GM23338 (cell line): ENCODE measurements at regions not wholly inside any gene's neighbourhood (a gene's known extent, or its start where the extent isn't known, plus 50 kb on each side); places are given as distances from the start of the nearest gene placed in this dataset.

Experiments
- ATAC-seq: fragments of 200-7000 bp; cut with Tn5 transposase; 3 replicates; pipeline ENCODE4 v1.9.1; 2020
- DNase-seq: peaks from one replicate; pipeline ENCODE4 v3.0.0-alpha.2; 2015; ENCODE audit warnings: low spot score
- H2AFZ ChIP-seq: fragments of 200-600 bp; sonication (generic); 2 replicates; pipeline ENCODE4 v1.8.0; 2016; ENCODE audit warnings: antibody characterized with exemption, mild to moderate bottlenecking, moderate library complexity
- H3F3A ChIP-seq: fragments of 200-600 bp; sonication (generic); replicated peaks from 2 replicates; pipeline ENCODE4 v1.8.0; 2017; ENCODE audit warnings: antibody characterized with exemption, mixed run types, low read depth
- H3K27ac ChIP-seq: fragments of 200-600 bp; sonication (generic); 2 replicates; pipeline ENCODE4 v1.6.1; 2016; ENCODE audit warnings: low read depth
- H3K27me3 ChIP-seq: fragments of 200-600 bp; sonication (generic); 2 replicates; pipeline ENCODE4 v1.8.0; 2016; ENCODE audit warnings: mild to moderate bottlenecking, mixed run types, moderate library complexity; ENCODE audit not compliant: insufficient read depth
- H3K36me3 ChIP-seq: fragments of 200-600 bp; sonication (generic); 2 replicates; pipeline ENCODE4 v1.8.0; 2016; ENCODE audit warnings: mild to moderate bottlenecking; ENCODE audit not compliant: insufficient read depth
- H3K4me1 ChIP-seq: fragments of 200-600 bp; sonication (generic); 2 replicates; pipeline ENCODE4 v1.8.0; 2016; ENCODE audit warnings: mild to moderate bottlenecking, moderate library complexity; ENCODE audit not compliant: insufficient read depth
- H3K4me2 ChIP-seq: fragments of 200-600 bp; sonication (generic); 2 replicates; pipeline ENCODE4 v1.7.1; 2017; ENCODE audit warnings: mixed run types
- H3K4me3 ChIP-seq: fragments of 200-600 bp; sonication (generic); 2 replicates; pipeline ENCODE4 v1.6.1; 2016; ENCODE audit warnings: mixed run types
- H3K79me2 ChIP-seq: fragments of 200-600 bp; sonication (generic); replicated peaks from 2 replicates; pipeline ENCODE4 v1.8.0; 2017; ENCODE audit warnings: mild to moderate bottlenecking; ENCODE audit not compliant: insufficient read depth
- H3K9me2 ChIP-seq: fragments of 200-600 bp; sonication (generic); 2 replicates; pipeline ENCODE4 v1.8.0; 2017; ENCODE audit not compliant: insufficient read depth
- H4K20me1 ChIP-seq: fragments of 200-600 bp; sonication (generic); replicated peaks from 2 replicates; pipeline ENCODE4 v1.8.0; 2017; ENCODE audit warnings: mild to moderate bottlenecking; ENCODE audit not compliant: insufficient read depth
- H3K27ac Mint-ChIP-seq: 2 replicates; pipeline ENCODE4 v1.8.0; 2020; ENCODE audit warnings: inconsistent platforms, mild to moderate bottlenecking, moderate library complexity, mixed read lengths
- H3K27me3 Mint-ChIP-seq: 3 replicates; pipeline ENCODE4 v1.8.0; 2022; ENCODE audit warnings: low read depth, mild to moderate bottlenecking, moderate library complexity, mixed read lengths, inconsistent platforms; ENCODE audit not compliant: insufficient read depth, poor library complexity
- H3K36me3 Mint-ChIP-seq: 3 replicates; pipeline ENCODE4 v1.8.0; 2021; ENCODE audit warnings: low read depth, mild to moderate bottlenecking, inconsistent platforms, moderate library complexity, mixed read lengths
- H3K4me1 Mint-ChIP-seq: 3 replicates; pipeline ENCODE4 v1.8.0; 2020; ENCODE audit warnings: mild to moderate bottlenecking, inconsistent platforms, mixed read lengths
- H3K4me3 Mint-ChIP-seq: 3 replicates; pipeline ENCODE4 v1.8.0; 2021; ENCODE audit warnings: moderate library complexity, mild to moderate bottlenecking, inconsistent platforms, mixed read lengths
- H3K9me3 Mint-ChIP-seq: 3 replicates; pipeline ENCODE4 v1.8.0; 2020; ENCODE audit warnings: moderate library complexity, mild to moderate bottlenecking, inconsistent platforms, mixed read lengths
- ETS1 ChIP-seq: IDR thresholded peaks from 2 replicates; pipeline ENCODE4 v1.6.1; 2016; ENCODE audit warnings: antibody characterized with exemption
- STAT1 ChIP-seq: IDR thresholded peaks from one replicate; pipeline ENCODE4 v1.6.1; 2016; ENCODE audit warnings: antibody characterized with exemption; ENCODE audit not compliant: unreplicated experiment
- ZNF114 ChIP-seq: fragments of 250-450 bp; sonication (Bioruptor Pico); IDR thresholded peaks from 2 replicates; pipeline ENCODE4 v1.5.0; 2020; ENCODE audit warnings: mild to moderate bottlenecking, moderate library complexity
- ZNF462 ChIP-seq: fragments of 250-450 bp; sonication (Bioruptor Pico); IDR thresholded peaks from 2 replicates; pipeline ENCODE4 v1.5.0; 2020; ENCODE audit warnings: mild to moderate bottlenecking, moderate library complexity

- no peak overlapping the region for H3K4me2 ChIP-seq
- ATAC-seq, result no peak
- H3K27me3 Mint-ChIP-seq, result peaks cover 9% of the 10 kb centered on the region
Observed at GRCh38 chr21:36236052-36236730, 79.6 kb downstream of the DOP1B start.

More at GRCh38 chr21:36236052-36236730, 79.6 kb downstream of the DOP1B start:
- no peak overlapping the region for H2AFZ ChIP-seq
- H3K4me1 ChIP-seq, result no peaks in the 10 kb centered on the region
- no peaks in the 10 kb centered on the region for H3K27me3 ChIP-seq
- H3K9me3 Mint-ChIP-seq, result no peaks in the 10 kb centered on the region
- no peaks in the 10 kb centered on the region for H3K4me1 Mint-ChIP-seq
- no peak overlapping the region for H3K27ac ChIP-seq
- no peak for DNase-seq
- H4K20me1 ChIP-seq, result peaks cover 4% of the 10 kb centered on the region; the same call in 1 of the 2 replicates
- H3K36me3 Mint-ChIP-seq, result no peaks in the 10 kb centered on the region
- no peaks in the 10 kb centered on the region for H3K9me2 ChIP-seq
- TF ChIP-seq ZNF114 (CRISPR knock-in tag) (no peak), ETS1 (no peak), ZNF462 (CRISPR knock-in tag) (no peak), STAT1 (no peak)
- no peaks in the 10 kb centered on the region for H3K36me3 ChIP-seq
- H3K4me3 Mint-ChIP-seq, result no peak overlapping the region
- H3K27ac Mint-ChIP-seq, result no peak overlapping the region
- H3K4me3 ChIP-seq, result no peak overlapping the region
- H3F3A ChIP-seq, result no peaks in the 10 kb centered on the region
- no peaks in the 10 kb centered on the region for H3K79me2 ChIP-seq
